ENCODE measurements at regions not wholly inside any gene's neighbourhood (a gene's known extent, or its start where the extent isn't known, plus 50 kb on each side); places are given as distances from the start of the nearest gene placed in this dataset.

DNA sequence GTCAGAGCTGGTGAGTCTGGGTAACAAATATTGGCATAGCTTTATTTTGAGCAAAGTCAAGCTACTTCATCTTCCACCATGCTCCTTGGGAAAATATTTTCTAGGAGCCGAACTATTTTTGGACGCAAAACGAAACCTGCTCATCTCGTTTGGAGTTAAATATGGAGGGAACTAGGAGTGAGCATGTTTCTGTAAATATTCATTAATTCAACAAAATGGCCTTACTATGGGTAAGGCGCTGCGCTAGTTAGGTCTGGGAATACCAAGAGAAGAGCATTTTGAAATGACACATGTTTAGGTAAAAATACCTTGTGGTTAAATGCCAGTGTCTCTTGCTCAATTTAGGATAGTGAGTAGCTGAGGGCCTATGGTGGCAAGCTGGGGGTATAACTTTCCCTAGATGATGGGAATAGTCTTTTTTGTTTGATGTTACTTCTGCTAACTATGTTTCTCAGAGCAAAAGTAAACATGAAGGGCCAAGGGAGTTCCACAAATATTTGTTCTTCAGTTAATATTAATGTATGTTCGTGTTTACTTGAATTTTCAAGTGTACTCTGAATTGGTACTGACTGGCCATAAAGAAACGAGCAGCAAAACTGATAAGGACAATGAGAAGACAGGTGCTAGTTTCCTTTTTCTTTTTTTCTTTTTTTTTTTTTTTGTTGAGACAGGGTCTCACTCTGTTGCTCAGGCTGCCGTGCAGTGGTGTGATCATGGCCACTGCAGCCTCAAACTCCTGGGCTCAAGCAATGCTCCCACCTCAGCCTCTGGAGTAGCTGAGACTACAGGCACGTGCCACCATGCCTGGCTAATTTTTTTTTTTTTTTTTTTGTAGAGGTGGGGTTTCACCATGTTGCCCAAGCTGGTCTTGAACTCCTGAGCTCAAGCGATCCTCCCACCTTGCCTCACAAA is 77.7 kb downstream of the MAP1LC3B2 start:
- TF ChIP-seq POLR2A (IDR thresholded peaks at IDR 0.05; ENCODE audit: borderline replicate concordance, extremely low read depth, insufficient read depth, insufficient read length) (no peak), RAD21 (IDR thresholded peaks at IDR 0.05; ENCODE audit: low read depth) (no peak)
- TF ChIP-seq, protein P1, sequence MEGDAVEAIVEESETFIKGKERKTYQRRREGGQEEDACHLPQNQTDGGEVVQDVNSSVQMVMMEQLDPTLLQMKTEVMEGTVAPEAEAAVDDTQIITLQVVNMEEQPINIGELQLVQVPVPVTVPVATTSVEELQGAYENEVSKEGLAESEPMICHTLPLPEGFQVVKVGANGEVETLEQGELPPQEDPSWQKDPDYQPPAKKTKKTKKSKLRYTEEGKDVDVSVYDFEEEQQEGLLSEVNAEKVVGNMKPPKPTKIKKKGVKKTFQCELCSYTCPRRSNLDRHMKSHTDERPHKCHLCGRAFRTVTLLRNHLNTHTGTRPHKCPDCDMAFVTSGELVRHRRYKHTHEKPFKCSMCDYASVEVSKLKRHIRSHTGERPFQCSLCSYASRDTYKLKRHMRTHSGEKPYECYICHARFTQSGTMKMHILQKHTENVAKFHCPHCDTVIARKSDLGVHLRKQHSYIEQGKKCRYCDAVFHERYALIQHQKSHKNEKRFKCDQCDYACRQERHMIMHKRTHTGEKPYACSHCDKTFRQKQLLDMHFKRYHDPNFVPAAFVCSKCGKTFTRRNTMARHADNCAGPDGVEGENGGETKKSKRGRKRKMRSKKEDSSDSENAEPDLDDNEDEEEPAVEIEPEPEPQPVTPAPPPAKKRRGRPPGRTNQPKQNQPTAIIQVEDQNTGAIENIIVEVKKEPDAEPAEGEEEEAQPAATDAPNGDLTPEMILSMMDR (IDR thresholded peaks at IDR 0.05 in 2 of 3, conservative IDR thresholded peaks at IDR 0.05 in 1 of 3; ENCODE audit: borderline replicate concordance in 1 of 3, insufficient read depth in 1 of 3, low read depth in 2 of 3, low read length in 2 of 3): no peak
